ENCODE measurements at regions not wholly inside any gene's neighbourhood (a gene's known extent, or its start where the extent isn't known, plus 50 kb on each side); places are given as distances from the start of the nearest gene placed in this dataset.

GRCh38 chrX:128581615-128582014, 529.4 kb upstream of the ACTRT1 start:
- no peak overlapping the region for H3K4me3 ChIP-seq (ENCODE audit: low read depth, low read length)
- DNase-seq (ENCODE audit: low read depth, low spot score): no peak
- TF ChIP-seq CTCF (IDR thresholded peaks at IDR 0.05; ENCODE audit: low read depth, low read length): no peak
- in situ Hi-C loops (cut with HindIII; ENCODE audit: low sequenced_read_pairs): no loop called here

- H3K4me3 ChIP-seq (ENCODE audit: low read depth, low read length): no peak overlapping the region
- in situ Hi-C loops (cut with HindIII; ENCODE audit: low sequenced_read_pairs): no loop called here
- DNase-seq (ENCODE audit: low read depth, low spot score): no peak
- no peak for TF ChIP-seq CTCF (IDR thresholded peaks at IDR 0.05; ENCODE audit: low read depth, low read length)
Measured at GRCh38 chrX:128543114-128543513, 490.9 kb upstream of the ACTRT1 start.

- peak; percentile 5 for DNase-seq (ENCODE audit: low read depth, low spot score)
- peak; percentile 23 for TF ChIP-seq CTCF (IDR thresholded peaks at IDR 0.05; ENCODE audit: low read depth, low read length)
- in situ Hi-C loops (cut with HindIII; ENCODE audit: low sequenced_read_pairs): no loop called here
- H3K4me3 ChIP-seq (ENCODE audit: low read depth, low read length): no peak overlapping the region
Measured at GRCh38 chrX:128518508-128518907, 466.3 kb upstream of the ACTRT1 start.

DNA sequence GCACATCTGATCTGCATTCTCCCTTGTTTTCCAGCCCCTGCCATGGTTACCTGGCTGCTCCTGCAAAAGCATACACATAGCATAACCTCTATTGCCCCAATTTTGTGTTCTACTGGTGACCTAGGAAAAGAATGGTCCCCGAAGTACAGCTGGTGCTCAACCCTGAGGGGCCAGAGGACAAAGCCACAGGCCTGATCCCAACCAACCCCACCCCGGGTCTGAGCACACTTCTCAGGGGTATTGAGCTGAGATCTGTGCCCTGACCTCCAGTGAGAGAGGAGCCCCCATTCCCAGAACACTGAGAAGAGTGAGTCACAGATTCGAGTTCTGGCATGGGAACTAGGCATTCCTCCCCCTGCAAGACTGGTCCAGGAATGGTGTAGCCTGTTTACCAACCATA, 465.5 kb upstream of the ACTRT1 start:
- DNase-seq (ENCODE audit: low read depth, low spot score): no peak
- TF ChIP-seq CTCF (IDR thresholded peaks at IDR 0.05; ENCODE audit: low read depth, low read length): no peak
- in situ Hi-C loops (cut with HindIII; ENCODE audit: low sequenced_read_pairs): no loop called here
- H3K4me3 ChIP-seq (ENCODE audit: low read depth, low read length): no peak overlapping the region

- no peak for DNase-seq (ENCODE audit: low read depth, low spot score)
- no peak overlapping the region for H3K4me3 ChIP-seq (ENCODE audit: low read depth, low read length)
- in situ Hi-C loops (cut with HindIII; ENCODE audit: low sequenced_read_pairs): no loop called here
- no peak for TF ChIP-seq CTCF (IDR thresholded peaks at IDR 0.05; ENCODE audit: low read depth, low read length)
Measured at GRCh38 chrX:128504496-128504895, 452.3 kb upstream of the ACTRT1 start.

GRCh38 chrX:128464116-128464515, 411.9 kb upstream of the ACTRT1 start:
- in situ Hi-C loops (cut with HindIII; ENCODE audit: low sequenced_read_pairs): no loop called here
- peak; percentile 48 for DNase-seq (ENCODE audit: low read depth, low spot score)
- TF ChIP-seq CTCF (IDR thresholded peaks at IDR 0.05; ENCODE audit: low read depth, low read length): no peak
- H3K4me3 ChIP-seq (ENCODE audit: low read depth, low read length): no peak overlapping the region

DNA sequence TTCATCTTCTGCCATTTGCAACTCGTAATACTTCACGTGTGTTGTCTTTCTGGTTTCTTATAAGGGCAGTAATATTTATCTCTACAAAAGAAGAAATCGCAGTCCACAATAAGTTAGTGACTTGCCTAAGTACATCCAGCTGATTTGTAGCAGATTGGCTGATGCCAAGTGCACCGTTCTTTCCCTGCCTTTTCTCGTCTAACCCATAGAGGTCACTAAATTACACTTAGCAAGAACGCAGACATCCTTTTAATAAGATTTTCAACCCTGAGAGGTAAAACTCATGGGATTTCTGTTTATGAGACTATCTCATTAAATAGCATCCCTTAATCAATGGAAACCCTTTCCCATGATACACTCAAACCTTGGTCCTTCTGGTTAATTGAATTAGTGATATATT, 408.6 kb upstream of the ACTRT1 start:
- no peak for TF ChIP-seq CTCF (IDR thresholded peaks at IDR 0.05; ENCODE audit: low read depth, low read length)
- no peak for DNase-seq (ENCODE audit: low read depth, low spot score)
- in situ Hi-C loops (cut with HindIII; ENCODE audit: low sequenced_read_pairs): no loop called here
- H3K4me3 ChIP-seq (ENCODE audit: low read depth, low read length): no peak overlapping the region
